ENCODE measurements at regions not wholly inside any gene's neighbourhood (a gene's known extent, or its start where the extent isn't known, plus 50 kb on each side); places are given as distances from the start of the nearest gene placed in this dataset.

GRCh38 chr9:16215353-16215680 lies 655.2 kb downstream of the BNC2 start:
- Histone ChIP-seq H3K27me3 (ENCODE audit: insufficient read depth) (no peaks in the 10 kb centered on the region), H3F3A (replicated peaks; ENCODE audit: insufficient read depth) (peaks cover 16% of the 10 kb centered on the region), H3K9ac (no peak overlapping the region), H3K4me3 (ENCODE audit: low read depth in 2 of 2, low read length in 1 of 2) (no peak overlapping the region), H3K36me3 (replicated peaks in 1 of 2; ENCODE audit: control insufficient read depth in 1 of 2, insufficient read depth in 2 of 2, low read length in 1 of 2) (no peaks in the 10 kb centered on the region), H3K27ac (ENCODE audit: low read depth in 2 of 2, low read length in 1 of 2) (no peak overlapping the region), H3K9me3 (0 out of 2 replicates have a peak, but pooled peaks cover 6% of the 10 kb centered on the region), H3K4me2 (no peak overlapping the region), H3K9me2 (no peaks in the 10 kb centered on the region), H4K20me1 (ENCODE audit: insufficient read depth) (no peaks in the 10 kb centered on the region), H3K4me1 (ENCODE audit: control insufficient read depth in 1 of 2, insufficient read depth in 2 of 2, low read depth in 1 of 2, low read length in 1 of 2) (peaks cover 0 to 27% of the 10 kb centered on the region in 2 experiments; a peak in 2 of 4 replicates), H2AFZ (ENCODE audit: low read depth) (no peak overlapping the region), H3K79me2 (ENCODE audit: insufficient read depth) (no peaks in the 10 kb centered on the region)
- CTCF ChIA-PET, result interaction anchor here (1.8 kb wide), 1 partner anchor 11 kb away, joined by 6 read pairs; no protein-coding TSS in a partner anchor
- WGBS (ENCODE audit: low lambda C conversion rate), result 98% methylated on average over 6 of the region's 6 CpGs
- POLR2A ChIA-PET, result no interaction called here
- no peak for DNase-seq
- TF ChIP-seq MAX (IDR thresholded peaks at IDR 0.05; ENCODE audit: low read depth) (no peak), RAD21 (IDR thresholded peaks at IDR 0.05; ENCODE audit: low read length) (no peak), FOXM1 (IDR thresholded peaks at IDR 0.05; ENCODE audit: low read depth) (no peak), FOSL2 (IDR thresholded peaks at IDR 0.05; ENCODE audit: borderline replicate concordance, low read depth) (no peak), NRF1 (IDR thresholded peaks at IDR 0.05; ENCODE audit: low read depth, low read length) (no peak), TEAD4 (IDR thresholded peaks at IDR 0.05; ENCODE audit: borderline replicate concordance, insufficient read depth) (no peak)

GRCh38 chr9:16217943-16218701 lies 652.3 kb downstream of the BNC2 start:
- Histone ChIP-seq H3F3A (replicated peaks; ENCODE audit: insufficient read depth) (peaks cover 15% of the 10 kb centered on the region), H3K9me2 (no peaks in the 10 kb centered on the region), H3K4me1 (ENCODE audit: control insufficient read depth in 1 of 2, insufficient read depth in 2 of 2, low read depth in 1 of 2, low read length in 1 of 2) (peaks cover 2 to 30% of the 10 kb centered on the region in 2 experiments; a peak in 3 of 4 replicates), H3K4me2 (no peak overlapping the region), H4K20me1 (ENCODE audit: insufficient read depth) (no peaks in the 10 kb centered on the region), H3K9me3 (no peaks in the 10 kb centered on the region), H2AFZ (ENCODE audit: low read depth) (no peak overlapping the region), H3K27ac (ENCODE audit: low read depth in 2 of 2, low read length in 1 of 2) (no peak overlapping the region), H3K27me3 (ENCODE audit: insufficient read depth) (no peaks in the 10 kb centered on the region), H3K9ac (no peak overlapping the region), H3K79me2 (ENCODE audit: insufficient read depth) (no peaks in the 10 kb centered on the region), H3K36me3 (replicated peaks in 1 of 2; ENCODE audit: control insufficient read depth in 1 of 2, insufficient read depth in 2 of 2, low read length in 1 of 2) (no peaks in the 10 kb centered on the region), H3K4me3 (ENCODE audit: low read depth in 2 of 2, low read length in 1 of 2) (no peak overlapping the region)
- POLR2A ChIA-PET, result no interaction called here
- DNase-seq, result no peak
- TF ChIP-seq TCF12 (IDR thresholded peaks at IDR 0.05) (peak; percentile 17; the same call in 1 of the 2 replicates), MEF2A (IDR thresholded peaks at IDR 0.05; ENCODE audit: borderline replicate concordance, low read depth) (no peak)
- CTCF ChIA-PET, result no interaction called here
- 87% methylated on average over 20 of the region's 22 CpGs for WGBS (ENCODE audit: low lambda C conversion rate)

GRCh38 chr9:16221366-16221765 lies 649.1 kb downstream of the BNC2 start:
- Histone ChIP-seq H3K27me3 (ENCODE audit: insufficient read depth) (no peaks in the 10 kb centered on the region), H3K4me3 (ENCODE audit: low read depth in 2 of 2, low read length in 1 of 2) (no peak overlapping the region), H3K27ac (ENCODE audit: low read depth in 2 of 2, low read length in 1 of 2) (peak overlapping the region; percentile 28 to 41; a peak in 2 of 4 replicates), H3K4me2 (no peak overlapping the region; the same call in 1 of the 2 replicates), H3K9ac (no peak overlapping the region), H3K4me1 (ENCODE audit: control insufficient read depth in 1 of 2, insufficient read depth in 2 of 2, low read depth in 1 of 2, low read length in 1 of 2) (peaks cover 2 to 13% of the 10 kb centered on the region in 2 experiments; a peak in 3 of 4 replicates), H3K9me3 (no peaks in the 10 kb centered on the region), H4K20me1 (ENCODE audit: insufficient read depth) (no peaks in the 10 kb centered on the region), H3K36me3 (replicated peaks in 1 of 2; ENCODE audit: control insufficient read depth in 1 of 2, insufficient read depth in 2 of 2, low read length in 1 of 2) (no peaks in the 10 kb centered on the region), H2AFZ (ENCODE audit: low read depth) (0 out of 2 replicates have a peak overlapping the region, but pooled peaks have one; percentile 0), H3K9me2 (no peaks in the 10 kb centered on the region), H3K79me2 (ENCODE audit: insufficient read depth) (no peaks in the 10 kb centered on the region), H3F3A (replicated peaks; ENCODE audit: insufficient read depth) (no peaks in the 10 kb centered on the region)
- 86% methylated on average over 6 of the region's 6 CpGs for WGBS (ENCODE audit: low lambda C conversion rate)
- DNase-seq, result no peak
- TF ChIP-seq ELF1 (IDR thresholded peaks at IDR 0.05) (no peak), CTCF (IDR thresholded peaks at IDR 0.05) (no peak), GABPA (IDR thresholded peaks at IDR 0.05; ENCODE audit: low read depth) (no peak)
- CTCF ChIA-PET, result interaction anchor here (1.0 kb wide), 1 partner anchor 9 kb away, joined by 3 read pairs; no protein-coding TSS in a partner anchor
- POLR2A ChIA-PET, result no interaction called here

Data from SK-N-SH (cell line).